ENCODE measurements at regions not wholly inside any gene's neighbourhood (a gene's known extent, or its start where the extent isn't known, plus 50 kb on each side); places are given as distances from the start of the nearest gene placed in this dataset.

DNA sequence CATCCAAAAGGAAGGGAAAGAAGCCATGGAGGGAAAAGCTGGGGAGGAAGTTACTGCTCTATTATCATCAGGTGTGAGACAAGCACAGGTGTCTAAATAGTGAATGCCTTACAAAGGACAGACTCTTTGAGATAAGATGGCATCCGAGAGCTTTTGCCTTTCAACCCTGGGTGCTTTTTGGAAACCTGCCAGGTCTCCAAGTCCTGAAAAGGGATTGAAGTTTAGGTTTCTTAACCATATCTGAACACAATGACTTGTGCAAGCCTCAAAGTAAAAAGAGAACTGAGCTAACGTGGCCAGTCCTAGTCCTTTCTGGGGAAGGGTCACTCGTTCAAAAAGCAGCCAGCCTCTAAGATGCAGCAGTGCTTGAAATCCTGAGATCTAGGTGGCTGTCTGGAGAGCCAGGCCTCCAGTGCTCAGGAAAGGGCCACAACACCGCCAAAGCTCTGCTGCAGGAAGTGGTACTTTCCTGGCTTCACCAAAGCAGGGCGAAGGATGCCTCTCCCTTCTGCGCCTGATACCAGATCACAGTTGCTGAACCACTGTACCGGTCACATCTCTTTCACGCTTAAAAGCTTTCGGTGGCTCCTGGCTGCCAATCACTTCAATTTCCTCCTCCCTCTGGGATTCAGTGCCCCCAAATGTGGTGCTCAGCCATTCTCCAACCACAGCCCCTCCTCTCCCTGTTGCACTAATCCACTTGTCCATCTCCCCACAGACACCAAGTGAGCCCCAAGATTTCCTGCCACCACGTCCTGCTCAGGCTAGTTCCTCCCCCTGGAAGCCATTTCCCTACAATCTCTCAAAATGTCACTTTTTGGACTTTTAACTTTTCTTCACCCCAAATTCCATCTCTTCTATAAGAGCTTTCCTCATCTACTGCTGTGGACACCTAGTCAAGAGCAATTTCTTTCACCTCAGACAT is 104.1 kb upstream of the LPP start:
- TF ChIP-seq, protein P1, sequence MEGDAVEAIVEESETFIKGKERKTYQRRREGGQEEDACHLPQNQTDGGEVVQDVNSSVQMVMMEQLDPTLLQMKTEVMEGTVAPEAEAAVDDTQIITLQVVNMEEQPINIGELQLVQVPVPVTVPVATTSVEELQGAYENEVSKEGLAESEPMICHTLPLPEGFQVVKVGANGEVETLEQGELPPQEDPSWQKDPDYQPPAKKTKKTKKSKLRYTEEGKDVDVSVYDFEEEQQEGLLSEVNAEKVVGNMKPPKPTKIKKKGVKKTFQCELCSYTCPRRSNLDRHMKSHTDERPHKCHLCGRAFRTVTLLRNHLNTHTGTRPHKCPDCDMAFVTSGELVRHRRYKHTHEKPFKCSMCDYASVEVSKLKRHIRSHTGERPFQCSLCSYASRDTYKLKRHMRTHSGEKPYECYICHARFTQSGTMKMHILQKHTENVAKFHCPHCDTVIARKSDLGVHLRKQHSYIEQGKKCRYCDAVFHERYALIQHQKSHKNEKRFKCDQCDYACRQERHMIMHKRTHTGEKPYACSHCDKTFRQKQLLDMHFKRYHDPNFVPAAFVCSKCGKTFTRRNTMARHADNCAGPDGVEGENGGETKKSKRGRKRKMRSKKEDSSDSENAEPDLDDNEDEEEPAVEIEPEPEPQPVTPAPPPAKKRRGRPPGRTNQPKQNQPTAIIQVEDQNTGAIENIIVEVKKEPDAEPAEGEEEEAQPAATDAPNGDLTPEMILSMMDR (IDR thresholded peaks at IDR 0.05) = no peak
- no peak for TF ChIP-seq EZH2 (IDR thresholded peaks at IDR 0.05; ENCODE audit: borderline replicate concordance, insufficient read depth, low read depth, low read length, poor library complexity, severe bottlenecking)

All from B cell (primary cell).